Inferior parietal cortex (tissue), 1 donor: ENCODE measurements at regions not wholly inside any gene's neighbourhood (a gene's known extent, or its start where the extent isn't known, plus 50 kb on each side); places are given as distances from the start of the nearest gene placed in this dataset.

Experiments
- DNase-seq: peaks from one replicate; pipeline ENCODE4 v3.0.0-alpha.2; 2016; ENCODE audit errors: extremely low spot score

DNA sequence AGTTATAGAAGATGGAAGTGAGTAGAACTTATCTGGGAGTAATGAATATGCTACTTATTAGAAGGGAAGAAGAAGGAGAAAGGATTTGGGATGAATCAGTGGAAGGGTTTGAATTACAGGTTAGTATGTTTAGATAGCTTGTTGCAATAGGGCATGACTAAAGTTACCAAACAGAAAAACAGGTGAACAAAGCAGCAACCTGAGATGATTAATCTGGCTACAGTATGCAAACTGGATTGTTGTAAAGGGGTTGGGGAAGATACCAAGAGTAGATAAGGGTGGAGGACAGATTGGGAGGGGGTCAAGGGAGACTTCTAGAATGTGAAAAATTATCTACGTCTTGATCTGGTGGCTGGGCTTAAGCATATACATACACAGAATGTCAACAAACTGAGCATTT lies 73.4 kb upstream of the CLEC14A start:
- no peak for DNase-seq

- no peak for DNase-seq
Measured at GRCh38 chr14:38316922-38317321, 61.0 kb upstream of the CLEC14A start.

GRCh38 chr14:38311655-38312054 lies 55.8 kb upstream of the CLEC14A start:
- no peak for DNase-seq

GRCh38 chr14:38310420-38310995 lies 54.6 kb upstream of the CLEC14A start:
- no peak for DNase-seq

GRCh38 chr14:38309522-38310277 lies 53.8 kb upstream of the CLEC14A start:
- no peak for DNase-seq
